LHCN-M2 (cell line): ENCODE measurements at regions not wholly inside any gene's neighbourhood (a gene's known extent, or its start where the extent isn't known, plus 50 kb on each side); places are given as distances from the start of the nearest gene placed in this dataset.

Source experiments
- DNase-seq: peaks from one replicate; pipeline ENCODE4 v3.0.0-alpha.2; 2012; ENCODE audit warnings: low read depth

- DNase-seq = no peak
These were observed 90.5 kb upstream of the PHYHIPL start for GRCh38 chr10:59085711-59086502.

- no peak for DNase-seq
These were observed 89.0 kb upstream of the PHYHIPL start for GRCh38 chr10:59087486-59087885.

DNA sequence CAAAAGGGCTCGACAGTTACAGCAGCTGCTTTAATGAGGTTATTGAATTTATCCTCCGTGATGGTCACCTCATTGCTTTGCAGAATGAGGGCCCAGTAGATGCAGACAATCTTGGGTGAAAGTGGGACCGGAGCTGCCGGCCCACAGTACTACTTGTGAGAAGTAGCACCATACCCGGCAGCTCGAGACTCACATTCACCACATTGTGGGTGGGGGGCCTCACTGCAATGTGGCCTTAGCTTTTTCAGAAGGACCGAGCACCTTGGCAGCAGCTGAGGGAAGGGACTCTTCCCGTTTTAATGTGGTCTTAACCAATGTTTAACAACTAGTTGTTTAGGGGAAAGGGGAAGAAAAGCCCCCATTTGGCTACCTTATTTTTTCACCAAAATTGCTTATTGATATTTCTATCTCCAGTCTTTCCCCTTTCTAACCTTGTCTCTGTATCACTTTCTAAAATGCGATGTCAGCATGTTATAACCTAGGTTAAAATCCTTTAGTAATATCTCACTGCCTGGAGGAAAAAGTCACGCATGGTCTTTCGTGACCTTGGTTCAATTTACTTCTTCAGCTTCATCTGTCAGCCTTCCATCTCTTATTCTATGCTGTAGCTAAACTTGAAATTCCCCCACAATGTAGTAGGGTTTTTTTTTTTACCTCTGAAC lies 87.4 kb upstream of the PHYHIPL start:
- DNase-seq = no peak

DNA sequence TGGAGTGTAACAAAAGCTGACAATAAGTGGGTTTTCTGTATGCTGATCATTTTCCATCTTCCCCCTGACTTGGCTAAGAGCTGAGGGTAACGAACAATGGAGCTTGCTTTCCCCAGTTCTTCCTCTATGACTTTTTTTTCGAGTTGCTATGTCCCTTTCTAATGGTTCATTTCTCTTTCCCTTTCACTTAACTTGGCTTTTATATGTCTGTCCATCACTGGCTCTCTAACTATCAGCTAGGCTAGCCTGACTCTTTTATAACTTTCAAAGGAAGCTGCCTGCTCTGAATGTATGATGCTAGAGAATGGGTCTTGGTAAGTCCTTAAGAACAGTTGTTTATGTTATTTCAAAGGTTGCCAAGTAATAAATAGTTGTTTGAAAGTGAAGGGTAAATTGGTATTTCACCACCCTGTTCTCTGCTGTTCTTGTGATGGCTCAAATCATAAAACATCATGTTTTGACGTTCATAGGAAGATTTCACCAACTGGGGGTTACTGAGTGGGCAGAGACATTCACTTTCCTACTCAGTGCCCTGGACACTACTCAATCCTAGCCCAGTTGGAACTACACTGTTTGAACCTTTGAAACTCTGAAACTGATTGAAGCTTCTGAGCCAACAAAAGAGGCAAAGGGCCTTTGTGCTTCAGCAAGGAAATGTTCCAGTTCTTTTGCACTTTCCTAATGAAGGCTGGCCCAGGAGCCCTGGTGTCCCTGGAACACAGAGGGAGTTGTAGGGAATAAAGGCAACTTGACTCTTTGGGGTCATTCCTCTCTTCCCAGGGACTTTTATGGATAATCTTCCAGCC lies 85.4 kb upstream of the PHYHIPL start:
- DNase-seq = no peak

DNA sequence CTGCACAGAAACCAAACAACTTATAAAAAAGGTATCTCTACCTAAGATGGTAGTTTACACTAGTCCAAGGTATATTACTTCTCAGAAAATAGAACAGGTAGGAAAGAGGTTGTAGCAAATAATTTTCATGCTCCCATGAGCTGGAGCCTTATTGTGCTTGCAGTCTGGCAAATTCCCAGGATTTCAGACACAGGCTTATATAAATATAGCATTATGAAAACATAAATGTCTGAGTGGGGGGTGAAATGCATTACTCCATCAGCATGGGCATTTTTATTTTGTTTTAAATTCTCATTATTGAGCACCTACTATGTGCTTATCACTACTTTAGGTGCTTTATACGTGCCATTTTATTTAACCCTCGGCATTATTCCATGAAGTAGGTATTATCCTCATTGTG lies 83.0 kb upstream of the PHYHIPL start:
- no peak for DNase-seq

DNA sequence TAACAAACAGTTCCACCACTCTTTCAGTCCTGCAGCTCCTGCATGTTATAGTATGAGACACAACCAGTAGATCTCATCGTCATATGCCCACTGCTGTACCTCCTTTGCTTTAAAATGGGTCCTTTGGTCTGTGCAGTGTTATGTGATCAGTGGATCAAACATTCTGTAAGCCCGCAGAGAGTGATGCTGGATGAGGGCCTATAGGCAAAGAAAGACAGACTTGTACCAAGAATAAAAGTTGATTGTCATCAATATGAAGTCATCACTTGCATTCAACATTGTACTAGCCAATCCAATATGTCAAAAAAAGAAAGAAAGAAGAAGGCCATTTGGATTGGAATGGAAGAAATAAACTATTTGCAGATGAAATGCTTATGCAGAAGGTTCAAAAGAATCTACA lies 79.8 kb upstream of the PHYHIPL start:
- no peak for DNase-seq

DNA sequence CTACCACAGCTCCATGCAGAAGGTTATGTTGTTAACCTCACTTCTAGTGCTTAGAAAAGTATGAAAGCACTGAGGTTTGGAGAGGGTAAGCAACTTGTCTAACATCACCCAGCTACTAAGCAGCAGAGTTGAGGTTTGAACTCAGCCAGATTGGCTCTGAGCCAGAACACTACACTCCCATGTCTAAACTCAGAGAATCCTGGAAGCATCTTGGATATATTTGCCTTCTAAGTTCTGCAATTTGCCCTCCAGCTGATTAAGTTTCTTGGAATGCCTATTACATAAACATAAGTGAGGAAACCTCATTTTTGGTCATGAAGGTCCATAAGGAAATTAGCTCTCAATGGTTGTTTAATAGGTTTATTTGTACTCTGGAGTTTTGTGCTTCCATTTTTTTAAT lies 78.1 kb upstream of the PHYHIPL start:
- DNase-seq = peak; percentile 11

GRCh38 chr10:59098831-59099452 lies 77.5 kb upstream of the PHYHIPL start:
- DNase-seq = no peak

DNA sequence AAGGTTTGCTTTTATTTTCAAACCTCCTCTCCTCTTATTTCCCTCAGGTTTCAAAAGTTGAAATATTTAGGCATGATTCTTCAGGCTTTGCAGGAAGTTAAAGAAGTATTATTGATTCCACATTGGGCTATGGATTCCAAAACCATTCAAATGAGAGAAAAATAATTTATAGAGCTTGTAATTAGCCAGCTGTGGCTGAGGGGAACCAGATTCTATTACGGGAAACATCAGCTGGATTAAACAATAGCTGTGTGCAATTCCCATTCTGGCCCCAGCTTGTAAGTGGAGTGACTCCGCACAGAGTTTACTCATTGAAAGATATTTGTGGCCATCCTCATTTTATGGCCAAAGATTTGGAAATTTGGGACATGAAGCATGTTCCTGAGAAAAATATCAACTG lies 77.0 kb upstream of the PHYHIPL start:
- no peak for DNase-seq

DNA sequence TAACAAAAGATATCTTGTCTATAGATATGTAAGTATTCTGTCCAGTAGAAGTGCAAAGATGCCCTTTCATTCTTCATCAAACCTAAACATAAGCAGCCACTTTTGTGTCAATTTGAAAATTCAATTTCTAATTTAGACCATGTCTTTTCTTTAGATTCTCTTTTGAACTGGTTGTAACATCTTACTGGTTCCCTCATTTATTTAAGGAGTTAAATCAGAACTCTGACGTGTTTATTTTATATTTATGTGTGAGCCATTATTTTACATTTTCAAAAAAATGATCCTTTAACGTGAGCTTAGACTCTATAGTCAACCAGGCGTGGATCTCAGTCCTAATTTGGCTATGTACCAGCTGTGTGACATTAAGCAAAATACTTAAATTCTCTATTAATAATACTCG lies 74.0 kb upstream of the PHYHIPL start:
- DNase-seq = no peak

GRCh38 chr10:59104186-59104585 lies 72.3 kb upstream of the PHYHIPL start:
- no peak for DNase-seq

- DNase-seq = no peak
These were observed 70.0 kb upstream of the PHYHIPL start for GRCh38 chr10:59106441-59106840.

DNA sequence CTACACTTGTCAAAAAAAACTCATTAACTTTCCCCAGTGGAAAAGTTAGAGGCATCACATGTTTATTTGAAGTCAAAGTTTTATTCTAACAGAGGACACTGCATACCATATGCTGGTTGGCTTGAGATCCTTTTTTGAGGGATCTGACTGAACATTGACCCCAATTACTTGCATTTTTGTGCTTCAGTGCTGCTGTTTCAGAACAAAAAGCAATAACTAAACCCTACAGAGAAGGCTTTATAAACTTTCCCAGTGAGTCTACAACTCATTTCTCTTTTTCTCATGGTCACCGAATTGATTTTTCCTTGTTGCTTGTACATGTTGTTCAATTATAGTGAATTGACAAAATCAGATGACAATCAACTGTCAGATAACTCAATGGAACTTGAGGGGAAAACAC lies 69.3 kb upstream of the PHYHIPL start:
- no peak for DNase-seq

- DNase-seq = no peak
These were observed 68.1 kb upstream of the PHYHIPL start for GRCh38 chr10:59108296-59108870.

DNA sequence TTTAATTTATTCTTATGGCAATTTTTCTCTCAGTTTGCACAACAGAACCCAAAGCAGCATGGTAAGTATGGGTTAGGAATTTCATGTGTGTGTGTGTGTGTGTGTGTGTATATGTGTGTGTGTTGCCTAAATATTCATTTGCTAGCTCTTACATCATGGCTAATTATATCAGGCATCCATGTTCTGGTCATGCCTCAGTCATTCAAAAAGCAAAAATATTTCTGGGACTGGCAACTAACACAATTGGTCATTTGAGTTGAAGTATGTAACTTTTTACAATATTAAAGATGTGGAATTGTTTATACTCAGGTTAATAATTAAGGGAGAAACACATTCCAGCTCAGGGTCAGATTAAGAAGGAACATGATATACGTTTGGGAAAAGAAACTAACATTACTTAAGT lies 67.6 kb upstream of the PHYHIPL start:
- DNase-seq = no peak

DNA sequence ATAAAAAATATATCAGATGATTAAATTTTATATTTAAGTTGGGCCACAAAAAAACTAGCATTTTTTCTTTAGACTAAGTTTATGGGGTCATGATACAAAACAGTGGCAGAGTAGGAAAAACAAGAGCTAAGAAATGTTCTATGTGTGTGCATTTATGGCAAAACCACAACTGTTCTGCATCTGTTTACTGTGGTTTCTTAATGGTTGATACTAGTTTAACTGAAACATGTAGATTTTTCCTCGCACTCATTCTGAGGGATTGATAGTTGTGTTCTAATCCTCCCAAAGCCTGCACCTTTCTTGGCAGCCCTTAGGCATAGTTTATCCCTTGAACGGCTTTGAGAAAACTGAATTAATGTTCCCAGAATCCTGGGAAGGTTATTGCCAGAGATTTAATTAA lies 66.6 kb upstream of the PHYHIPL start:
- peak; percentile 9 for DNase-seq

DNA sequence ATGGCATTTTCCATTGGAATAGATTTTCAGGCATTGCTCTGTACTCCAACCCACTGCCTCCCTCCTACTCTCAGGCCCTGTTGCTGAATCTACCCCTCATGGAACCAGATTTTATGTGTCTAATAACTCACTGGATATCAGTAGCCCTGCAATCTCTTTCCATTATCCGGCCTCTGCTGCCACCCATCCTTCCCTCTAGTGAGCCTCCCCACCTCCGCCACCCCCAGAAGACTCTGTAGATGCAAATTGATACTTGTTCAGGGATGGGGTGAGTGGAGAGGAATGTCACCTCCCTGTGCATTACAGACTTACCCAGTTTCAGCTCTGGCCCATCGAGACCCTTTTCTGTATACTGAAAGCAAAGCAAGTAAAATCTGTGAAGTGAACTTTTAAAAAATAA lies 52.3 kb upstream of the PHYHIPL start:
- DNase-seq = no peak

- no peak for DNase-seq
These were observed 50.8 kb upstream of the PHYHIPL start for GRCh38 chr10:59125666-59126065.

DNA sequence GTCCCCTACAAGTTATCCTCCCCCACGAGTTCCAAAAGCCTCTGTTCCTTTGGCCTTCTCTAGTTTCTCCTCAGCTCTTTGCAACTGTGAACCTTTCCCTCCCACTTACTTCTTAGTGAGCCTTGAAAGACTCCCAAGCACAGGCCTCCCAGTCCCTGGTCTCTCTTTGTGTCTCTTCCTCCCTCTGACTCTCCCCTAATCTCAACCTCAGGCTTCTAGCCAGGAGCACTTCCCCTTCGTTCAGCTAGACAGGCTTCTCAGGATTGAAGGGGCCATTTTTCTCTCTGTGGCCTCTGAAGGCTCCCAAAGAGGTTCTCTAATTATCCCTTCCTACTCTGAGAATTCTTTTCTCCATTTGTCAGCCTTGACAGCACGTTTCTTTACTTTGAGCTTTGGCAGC lies 50.2 kb upstream of the PHYHIPL start:
- DNase-seq = no peak
